Loucy (cell line): ENCODE measurements at regions not wholly inside any gene's neighbourhood (a gene's known extent, or its start where the extent isn't known, plus 50 kb on each side); places are given as distances from the start of the nearest gene placed in this dataset.

Source experiments
- H2AFZ ChIP-seq: fragments of 200-600 bp; sonication (generic); 2 replicates; pipeline ENCODE4 v1.6.0; 2016; ENCODE audit warnings: antibody characterized with exemption, mild to moderate bottlenecking, low read length, moderate library complexity
- H3F3A ChIP-seq: fragments of 200-600 bp; 2 replicates; pipeline ENCODE4 v1.6.0; 2016; ENCODE audit warnings: antibody characterized with exemption, low read depth, mild to moderate bottlenecking
- H3K27me3 ChIP-seq: fragments of 200-600 bp; sonication (generic); 2 replicates; pipeline ENCODE4 v1.6.1; 2014; ENCODE audit warnings: low read length, mild to moderate bottlenecking; ENCODE audit not compliant: insufficient read depth, poor library complexity, severe bottlenecking
- H3K36me3 ChIP-seq: fragments of 200-600 bp; sonication (generic); 2 replicates; pipeline ENCODE4 v1.6.1; 2016; ENCODE audit warnings: low read length; ENCODE audit not compliant: insufficient read depth
- H3K4me1 ChIP-seq: fragments of 200-600 bp; sonication (generic); 2 replicates; pipeline ENCODE4 v1.5.1; 2014; ENCODE audit warnings: low read length, mild to moderate bottlenecking; ENCODE audit not compliant: insufficient read depth, poor library complexity, severe bottlenecking
- H3K4me2 ChIP-seq: fragments of 200-600 bp; sonication (generic); 2 replicates; pipeline ENCODE4 v1.6.0; 2014; ENCODE audit warnings: antibody characterized with exemption, low read length, low read depth, mild to moderate bottlenecking; ENCODE audit not compliant: poor library complexity, severe bottlenecking
- H3K4me3 ChIP-seq: fragments of 200-600 bp; sonication (generic); 2 replicates; pipeline ENCODE4 v1.5.1; 2014; ENCODE audit warnings: low read length, mild to moderate bottlenecking, mixed read lengths; ENCODE audit not compliant: poor library complexity, severe bottlenecking
- H3K79me2 ChIP-seq: fragments of 200-600 bp; sonication (generic); 2 replicates; pipeline ENCODE4 v1.6.1; 2014; ENCODE audit warnings: low read length; ENCODE audit not compliant: insufficient read depth
- H3K9ac ChIP-seq: fragments of 200-600 bp; sonication (generic); 2 replicates; pipeline ENCODE4 v1.6.0; 2014; ENCODE audit warnings: mild to moderate bottlenecking, low read depth, low read length, moderate library complexity; ENCODE audit not compliant: poor library complexity, severe bottlenecking
- H3K9me2 ChIP-seq: fragments of 200-600 bp; sonication (generic); replicated peaks from 2 replicates; pipeline ENCODE4 v1.6.1; 2016; ENCODE audit warnings: low read depth, low read length, mixed read lengths
- H3K9me3 ChIP-seq: fragments of 200-600 bp; sonication (generic); 2 replicates; pipeline ENCODE4 v1.6.1; 2014; ENCODE audit warnings: mild to moderate bottlenecking, antibody characterized with exemption, low read length, low read depth; ENCODE audit not compliant: insufficient read depth
- H4K20me1 ChIP-seq: fragments of 200-600 bp; sonication (generic); 2 replicates; pipeline ENCODE4 v1.6.0; 2014; ENCODE audit warnings: antibody characterized with exemption, low read length, mild to moderate bottlenecking; ENCODE audit not compliant: insufficient read depth, poor library complexity, severe bottlenecking
- EZH2phosphoT487 ChIP-seq: fragments of 200-600 bp; IDR thresholded peaks from 2 replicates; pipeline ENCODE4 v1.6.1; 2018; ENCODE audit warnings: antibody characterized with exemption, mild to moderate bottlenecking, moderate library complexity, borderline replicate concordance
- TF ChIP-seq, protein P1 (sequence below): fragments of 200-600 bp; sonication (generic); conservative IDR thresholded peaks from 2 replicates; pipeline ENCODE4 v1.5.1; 2014; ENCODE audit warnings: mild to moderate bottlenecking, antibody characterized with exemption, low read length

DNA sequence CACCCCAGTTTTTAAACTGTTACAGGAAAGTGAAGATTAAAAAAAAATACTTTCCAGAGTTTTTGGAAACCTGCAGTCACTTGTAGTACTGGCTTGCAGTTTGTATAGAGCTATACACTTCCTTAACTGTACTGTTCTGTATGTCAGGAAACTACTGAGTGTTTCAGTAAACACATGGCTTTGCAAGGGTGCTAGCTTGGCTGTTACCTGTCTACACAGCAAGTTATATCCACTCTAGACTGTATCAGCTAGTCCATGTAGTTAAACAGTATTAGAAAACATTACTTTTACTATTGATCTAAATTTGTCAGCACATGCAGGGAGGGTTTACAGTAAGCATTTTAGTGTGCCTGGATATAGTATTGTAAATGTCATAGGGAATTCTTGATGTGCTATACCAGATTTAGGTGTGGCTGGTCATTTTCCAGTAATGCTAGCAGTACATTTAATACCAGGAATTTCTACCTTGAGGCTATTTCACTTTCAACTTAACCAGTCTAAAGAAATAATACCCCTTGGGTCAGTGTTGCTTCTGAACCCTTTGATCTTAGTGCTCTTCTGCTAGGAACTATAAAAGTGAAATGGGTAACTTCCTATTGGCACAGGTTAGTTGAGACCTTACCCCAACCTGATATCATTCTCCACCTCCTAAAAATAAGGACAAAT lies 192.3 kb upstream of the ANKRD50 start:
- no peak overlapping the region for H2AFZ ChIP-seq
- H3K4me2 ChIP-seq = peak overlapping the region; percentile 45

DNA sequence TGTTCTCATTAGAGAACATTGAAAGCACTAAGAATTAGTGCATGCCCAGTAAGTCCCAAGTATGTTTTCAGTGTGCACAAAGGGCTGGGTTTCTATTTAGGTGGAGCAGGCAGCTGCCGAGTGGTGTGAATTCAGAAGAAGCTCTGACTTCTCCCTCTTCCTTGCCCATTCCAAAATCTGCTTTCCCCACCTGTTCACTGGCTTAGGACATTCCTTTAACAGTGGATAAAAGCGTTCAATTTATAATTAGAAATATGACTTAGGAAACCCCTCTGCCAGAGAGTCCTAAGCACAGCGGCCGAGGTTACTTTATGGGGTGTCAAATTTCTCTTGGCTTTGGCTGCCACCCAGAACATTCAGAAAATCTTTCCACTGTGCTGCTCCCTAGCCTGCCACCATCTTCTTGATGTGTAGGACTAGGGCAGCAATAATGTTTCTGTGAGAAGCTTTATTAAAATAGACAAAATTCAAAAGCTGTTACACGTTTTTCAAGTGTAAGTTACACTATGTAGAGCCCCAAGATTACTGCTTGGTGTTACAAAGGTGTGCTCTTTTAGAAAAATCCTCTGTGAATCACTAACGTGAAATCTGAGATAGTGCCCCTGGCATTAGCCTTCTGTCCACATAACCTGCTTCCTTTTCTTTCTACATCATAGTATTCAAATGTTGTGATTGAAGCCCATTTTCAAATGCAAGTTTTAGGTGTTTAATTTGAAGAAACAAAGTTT lies 191.6 kb upstream of the ANKRD50 start:
- peak overlapping the region; percentile 55 for H2AFZ ChIP-seq

More for the DNA sequence above, 192.3 kb upstream of the ANKRD50 start:
- H3K4me3 ChIP-seq = no peak overlapping the region
- H3F3A ChIP-seq = no peaks in the 10 kb centered on the region
- H3K79me2 ChIP-seq = no peaks in the 10 kb centered on the region
- H3K4me1 ChIP-seq = no peaks in the 10 kb centered on the region
- H3K9ac ChIP-seq = no peak overlapping the region
- no peaks in the 10 kb centered on the region for H3K9me3 ChIP-seq
- no peaks in the 10 kb centered on the region for H3K27me3 ChIP-seq
- no peaks in the 10 kb centered on the region for H3K9me2 ChIP-seq
- no peaks in the 10 kb centered on the region for H4K20me1 ChIP-seq
- no peaks in the 10 kb centered on the region for H3K36me3 ChIP-seq
- TF ChIP-seq EZH2phosphoT487 = no peak
- TF ChIP-seq, protein P1, sequence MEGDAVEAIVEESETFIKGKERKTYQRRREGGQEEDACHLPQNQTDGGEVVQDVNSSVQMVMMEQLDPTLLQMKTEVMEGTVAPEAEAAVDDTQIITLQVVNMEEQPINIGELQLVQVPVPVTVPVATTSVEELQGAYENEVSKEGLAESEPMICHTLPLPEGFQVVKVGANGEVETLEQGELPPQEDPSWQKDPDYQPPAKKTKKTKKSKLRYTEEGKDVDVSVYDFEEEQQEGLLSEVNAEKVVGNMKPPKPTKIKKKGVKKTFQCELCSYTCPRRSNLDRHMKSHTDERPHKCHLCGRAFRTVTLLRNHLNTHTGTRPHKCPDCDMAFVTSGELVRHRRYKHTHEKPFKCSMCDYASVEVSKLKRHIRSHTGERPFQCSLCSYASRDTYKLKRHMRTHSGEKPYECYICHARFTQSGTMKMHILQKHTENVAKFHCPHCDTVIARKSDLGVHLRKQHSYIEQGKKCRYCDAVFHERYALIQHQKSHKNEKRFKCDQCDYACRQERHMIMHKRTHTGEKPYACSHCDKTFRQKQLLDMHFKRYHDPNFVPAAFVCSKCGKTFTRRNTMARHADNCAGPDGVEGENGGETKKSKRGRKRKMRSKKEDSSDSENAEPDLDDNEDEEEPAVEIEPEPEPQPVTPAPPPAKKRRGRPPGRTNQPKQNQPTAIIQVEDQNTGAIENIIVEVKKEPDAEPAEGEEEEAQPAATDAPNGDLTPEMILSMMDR = no peak

DNA sequence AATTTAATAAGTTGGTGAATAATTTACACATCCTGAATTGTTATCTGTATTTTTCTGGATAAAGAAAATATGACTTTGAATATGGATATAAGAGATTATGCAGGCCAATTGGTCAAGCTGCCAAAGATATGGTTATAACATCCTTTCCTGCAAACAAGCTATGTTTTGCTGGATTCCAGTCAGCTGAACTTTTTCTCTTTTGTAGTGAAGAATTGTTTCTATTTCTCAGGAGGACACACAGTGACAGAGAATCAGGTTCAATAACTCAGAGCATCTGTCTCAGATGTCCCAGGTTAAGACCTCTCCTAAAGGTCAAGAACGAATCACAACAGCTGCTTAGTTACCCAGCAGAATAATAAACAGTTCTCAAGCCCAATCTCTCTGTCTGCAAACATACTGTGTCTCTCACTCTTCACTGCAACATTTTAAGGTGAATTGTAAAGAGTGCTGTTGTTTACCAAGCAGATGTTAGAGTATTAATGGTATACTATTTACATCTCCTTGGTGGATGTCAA lies 189.5 kb upstream of the ANKRD50 start:
- no peaks in the 10 kb centered on the region for H3K27me3 ChIP-seq
- no peaks in the 10 kb centered on the region for H3K36me3 ChIP-seq
- no peaks in the 10 kb centered on the region for H3K79me2 ChIP-seq
- no peak overlapping the region for H3K4me3 ChIP-seq
- no peaks in the 10 kb centered on the region for H3K9me2 ChIP-seq
- H3K9ac ChIP-seq = no peak overlapping the region
- no peaks in the 10 kb centered on the region for H3K4me1 ChIP-seq
- TF ChIP-seq EZH2phosphoT487 = no peak
- TF ChIP-seq, protein P1 = no peak
- no peaks in the 10 kb centered on the region for H3F3A ChIP-seq
- H3K4me2 ChIP-seq = no peak overlapping the region
- no peaks in the 10 kb centered on the region for H4K20me1 ChIP-seq
- H2AFZ ChIP-seq = no peak overlapping the region
- H3K9me3 ChIP-seq = no peaks in the 10 kb centered on the region

More for the DNA sequence above, 191.6 kb upstream of the ANKRD50 start:
- Histone ChIP-seq H4K20me1 (no peaks in the 10 kb centered on the region), H3K9me2 (no peaks in the 10 kb centered on the region), H3K36me3 (no peaks in the 10 kb centered on the region), H3K4me3 (peak overlapping the region; percentile 50), H3K79me2 (no peaks in the 10 kb centered on the region), H3K27me3 (no peaks in the 10 kb centered on the region), H3K9ac (no peak overlapping the region), H3K9me3 (no peaks in the 10 kb centered on the region), H3K4me1 (no peaks in the 10 kb centered on the region), H3F3A (no peaks in the 10 kb centered on the region), H3K4me2 (peak overlapping the region; percentile 45)
- no peak for TF ChIP-seq EZH2phosphoT487
- TF ChIP-seq, protein P1 = no peak
